Smooth muscle cell (in vitro differentiated cells): ENCODE measurements at regions not wholly inside any gene's neighbourhood (a gene's known extent, or its start where the extent isn't known, plus 50 kb on each side); places are given as distances from the start of the nearest gene placed in this dataset.

Source experiments
- DNase-seq: peaks from one replicate; lab custom pipeline; 2025; ENCODE audit not compliant: unreplicated experiment; lab: John Stamatoyannopoulos, UW
- H2AFZ ChIP-seq: fragments of 200-600 bp; sonication (generic); 2 replicates; pipeline ENCODE4 v1.6.0; 2016; ENCODE audit warnings: antibody characterized with exemption, low read depth, mild to moderate bottlenecking
- H3F3A ChIP-seq: fragments of 200-600 bp; sonication (generic); 2 replicates; pipeline ENCODE4 v1.6.0; 2017; ENCODE audit warnings: antibody characterized with exemption, low read depth
- H3K27ac ChIP-seq: fragments of 200-600 bp; sonication (generic); 2 replicates; pipeline ENCODE4 v1.5.1; 2016; ENCODE audit warnings: low read depth, mild to moderate bottlenecking
- H3K27me3 ChIP-seq: fragments of 200-600 bp; sonication (generic); 2 replicates; pipeline ENCODE4 v1.6.1; 2016; ENCODE audit warnings: low read depth, mild to moderate bottlenecking
- H3K36me3 ChIP-seq: fragments of 200-600 bp; sonication (generic); 2 replicates; pipeline ENCODE4 v1.5.1; 2016; ENCODE audit warnings: low read depth
- H3K4me1 ChIP-seq: fragments of 200-600 bp; sonication (generic); 2 replicates; pipeline ENCODE4 v1.5.1; 2016; ENCODE audit warnings: low read depth
- H3K4me2 ChIP-seq: fragments of 200-600 bp; sonication (generic); 2 replicates; pipeline ENCODE4 v1.6.0; 2016; ENCODE audit warnings: mild to moderate bottlenecking
- H3K4me3 ChIP-seq: fragments of 200-600 bp; sonication (generic); 2 replicates; pipeline ENCODE4 v1.5.1; 2016; ENCODE audit warnings: mild to moderate bottlenecking
- H3K79me2 ChIP-seq: fragments of 200-600 bp; sonication (generic); 2 replicates; pipeline ENCODE4 v1.6.0; 2016; ENCODE audit warnings: low read depth, mild to moderate bottlenecking
- H3K9ac ChIP-seq: fragments of 200-600 bp; sonication (generic); 2 replicates; pipeline ENCODE4 v1.6.0; 2016; ENCODE audit warnings: low read depth
- H3K9me3 ChIP-seq: fragments of 200-600 bp; sonication (generic); replicated peaks from 2 replicates; pipeline ENCODE4 v1.5.1; 2016; ENCODE audit warnings: low read depth
- H4K20me1 ChIP-seq: fragments of 200-600 bp; sonication (generic); 2 replicates; pipeline ENCODE4 v1.6.0; 2016; ENCODE audit warnings: low read depth
- CTCF ChIP-seq: fragments of 200-600 bp; sonication (generic); IDR thresholded peaks from 2 replicates; pipeline ENCODE4 v1.5.1; 2017; ENCODE audit warnings: borderline replicate concordance, mild to moderate bottlenecking, antibody characterized with exemption; ENCODE audit not compliant: insufficient read depth, poor library complexity, severe bottlenecking
- WGBS: methylation state at CpG from one replicate; pipeline ENCODE4 v1.1.7; 2016; ENCODE audit warnings: low lambda C conversion rate; 5-methylcytosine and 5-hydroxymethylcytosine counted together

- peaks cover 6% of the 10 kb centered on the region for H3K9me3 ChIP-seq
- no peaks in the 10 kb centered on the region for H3F3A ChIP-seq
- no peak overlapping the region for H3K4me2 ChIP-seq
- TF ChIP-seq CTCF, result no peak
- H3K4me3 ChIP-seq, result no peak overlapping the region
- no peaks in the 10 kb centered on the region for H3K36me3 ChIP-seq
- no peaks in the 10 kb centered on the region for H4K20me1 ChIP-seq
- no peak overlapping the region for H3K27ac ChIP-seq
- H2AFZ ChIP-seq, result no peak overlapping the region
- no peaks in the 10 kb centered on the region for H3K79me2 ChIP-seq
- 27% methylated on average over 1 of the region's 1 CpG for WGBS
- no peak overlapping the region for H3K9ac ChIP-seq
- no peak for DNase-seq
- peaks cover 6% of the 10 kb centered on the region for H3K4me1 ChIP-seq
- no peaks in the 10 kb centered on the region for H3K27me3 ChIP-seq
Measured at GRCh38 chr5:162638849-162639248, 571.3 kb downstream of the GABRG2 start.

- no peaks in the 10 kb centered on the region for H3K36me3 ChIP-seq
- no peaks in the 10 kb centered on the region for H3F3A ChIP-seq
- DNase-seq, result no peak
- no peaks in the 10 kb centered on the region for H3K27me3 ChIP-seq
- no peaks in the 10 kb centered on the region for H4K20me1 ChIP-seq
- 45% methylated on average over 4 of the region's 4 CpGs for WGBS
- H2AFZ ChIP-seq, result no peak overlapping the region
- H3K9ac ChIP-seq, result no peak overlapping the region
- H3K9me3 ChIP-seq, result no peaks in the 10 kb centered on the region
- H3K4me2 ChIP-seq, result no peak overlapping the region
- no peaks in the 10 kb centered on the region for H3K79me2 ChIP-seq
- H3K4me3 ChIP-seq, result no peak overlapping the region
- peaks cover 6% of the 10 kb centered on the region for H3K4me1 ChIP-seq
- no peak overlapping the region for H3K27ac ChIP-seq
- no peak for TF ChIP-seq CTCF
Measured at GRCh38 chr5:162641142-162641813, 573.7 kb downstream of the GABRG2 start.

GRCh38 chr5:162654661-162655405 is 587.3 kb downstream of the GABRG2 start:
- H3K27me3 ChIP-seq, result no peaks in the 10 kb centered on the region
- H3K9ac ChIP-seq, result no peak overlapping the region

More at GRCh38 chr5:162654661-162655405, 587.3 kb downstream of the GABRG2 start:
- WGBS, result 86% methylated on average over 1 of the region's 1 CpG
- peaks cover 3% of the 10 kb centered on the region for H3K9me3 ChIP-seq
- no peaks in the 10 kb centered on the region for H3K4me1 ChIP-seq
- no peaks in the 10 kb centered on the region for H3F3A ChIP-seq
- no peak for TF ChIP-seq CTCF
- no peaks in the 10 kb centered on the region for H3K36me3 ChIP-seq
- no peaks in the 10 kb centered on the region for H3K79me2 ChIP-seq
- H3K4me3 ChIP-seq, result no peak overlapping the region
- no peak overlapping the region for H3K4me2 ChIP-seq
- DNase-seq, result no peak
- no peak overlapping the region for H2AFZ ChIP-seq
- H3K27ac ChIP-seq, result no peak overlapping the region
- no peaks in the 10 kb centered on the region for H4K20me1 ChIP-seq
